ENCODE measurements at regions not wholly inside any gene's neighbourhood (a gene's known extent, or its start where the extent isn't known, plus 50 kb on each side); places are given as distances from the start of the nearest gene placed in this dataset.
"Not testable (repeated sequence)": the region's sequence is repeated elsewhere in the genome, so short reads cannot be mapped to it uniquely, and the experiment has no call there.

- Histone ChIP-seq H3K36me3 (ENCODE audit: insufficient read depth, low read length) (no peaks in the 10 kb centered on the region), H4K20me1 (ENCODE audit: insufficient read depth, low read length) (no peaks in the 10 kb centered on the region), H3K27ac (ENCODE audit: low read depth, low read length, poor library complexity, severe bottlenecking) (no peak overlapping the region), H2AFZ (ENCODE audit: low read length) (no peak overlapping the region), H3K27me3 (ENCODE audit: insufficient read depth, low read length) (no peaks in the 10 kb centered on the region), H3K4me3 (ENCODE audit: low read depth, low read length, poor library complexity, severe bottlenecking) (no peak overlapping the region), H3K4me2 (ENCODE audit: low read length) (no peak overlapping the region), H3F3A (ENCODE audit: insufficient read depth, low read length) (no peaks in the 10 kb centered on the region), H3K9me2 (ENCODE audit: low read depth, low read length) (no peaks in the 10 kb centered on the region), H3K79me2 (ENCODE audit: insufficient read depth, low read length) (no peaks in the 10 kb centered on the region), H3K9ac (ENCODE audit: low read length) (no peak overlapping the region), H3K4me1 (ENCODE audit: insufficient read depth, low read length, severe bottlenecking) (no peaks in the 10 kb centered on the region), H3K9me3 (ENCODE audit: low read length) (no peaks in the 10 kb centered on the region)
- TF ChIP-seq CTCF (IDR thresholded peaks at IDR 0.05; ENCODE audit: low read length): no peak
- no peak for TF ChIP-seq EZH2 (IDR thresholded peaks at IDR 0.05; ENCODE audit: borderline replicate concordance, low read length)
These were observed 714.7 kb upstream of the MBL2 start for GRCh38 chr10:53487019-53487983.

- H4K20me1 ChIP-seq (ENCODE audit: insufficient read depth, low read length); H2AFZ ChIP-seq (ENCODE audit: low read length); H3K9me3 ChIP-seq (ENCODE audit: low read length); H3K4me1 ChIP-seq (ENCODE audit: insufficient read depth, low read length, severe bottlenecking); H3K4me2 ChIP-seq (ENCODE audit: low read length); H3F3A ChIP-seq (ENCODE audit: insufficient read depth, low read length); H3K79me2 ChIP-seq (ENCODE audit: insufficient read depth, low read length); H3K27ac ChIP-seq (ENCODE audit: low read depth, low read length, poor library complexity, severe bottlenecking); H3K9ac ChIP-seq (ENCODE audit: low read length); H3K4me3 ChIP-seq (ENCODE audit: low read depth, low read length, poor library complexity, severe bottlenecking); H3K36me3 ChIP-seq (ENCODE audit: insufficient read depth, low read length); H3K27me3 ChIP-seq (ENCODE audit: insufficient read depth, low read length); H3K9me2 ChIP-seq (ENCODE audit: low read depth, low read length): not testable (repeated sequence)
These were observed 712.8 kb upstream of the MBL2 start for GRCh38 chr10:53485422-53485821.

GRCh38 chr10:53479365-53479764 lies 706.8 kb upstream of the MBL2 start:
- no peaks in the 10 kb centered on the region for H3K9me2 ChIP-seq (ENCODE audit: low read depth, low read length)
- no peak overlapping the region for H3K27ac ChIP-seq (ENCODE audit: low read depth, low read length, poor library complexity, severe bottlenecking)
- H3K79me2 ChIP-seq (ENCODE audit: insufficient read depth, low read length): no peaks in the 10 kb centered on the region
- H2AFZ ChIP-seq (ENCODE audit: low read length): no peak overlapping the region
- no peaks in the 10 kb centered on the region for H4K20me1 ChIP-seq (ENCODE audit: insufficient read depth, low read length)
- H3K27me3 ChIP-seq (ENCODE audit: insufficient read depth, low read length): no peaks in the 10 kb centered on the region
- no peaks in the 10 kb centered on the region for H3K9me3 ChIP-seq (ENCODE audit: low read length)
- H3K4me3 ChIP-seq (ENCODE audit: low read depth, low read length, poor library complexity, severe bottlenecking): no peak overlapping the region
- TF ChIP-seq EZH2 (IDR thresholded peaks at IDR 0.05; ENCODE audit: borderline replicate concordance, low read length): no peak
- TF ChIP-seq CTCF (IDR thresholded peaks at IDR 0.05; ENCODE audit: low read length): no peak
- no peaks in the 10 kb centered on the region for H3K4me1 ChIP-seq (ENCODE audit: insufficient read depth, low read length, severe bottlenecking)
- H3F3A ChIP-seq (ENCODE audit: insufficient read depth, low read length): no peaks in the 10 kb centered on the region
- H3K36me3 ChIP-seq (ENCODE audit: insufficient read depth, low read length): no peaks in the 10 kb centered on the region
- H3K4me2 ChIP-seq (ENCODE audit: low read length): no peak overlapping the region
- no peak overlapping the region for H3K9ac ChIP-seq (ENCODE audit: low read length)

- Histone ChIP-seq H3F3A (ENCODE audit: insufficient read depth, low read length) (no peaks in the 10 kb centered on the region), H3K27ac (ENCODE audit: low read depth, low read length, poor library complexity, severe bottlenecking) (no peak overlapping the region), H3K9me2 (ENCODE audit: low read depth, low read length) (no peaks in the 10 kb centered on the region), H3K4me1 (ENCODE audit: insufficient read depth, low read length, severe bottlenecking) (no peaks in the 10 kb centered on the region), H3K79me2 (ENCODE audit: insufficient read depth, low read length) (no peaks in the 10 kb centered on the region), H2AFZ (ENCODE audit: low read length) (no peak overlapping the region), H3K36me3 (ENCODE audit: insufficient read depth, low read length) (no peaks in the 10 kb centered on the region), H4K20me1 (ENCODE audit: insufficient read depth, low read length) (no peaks in the 10 kb centered on the region), H3K9me3 (ENCODE audit: low read length) (no peaks in the 10 kb centered on the region), H3K4me3 (ENCODE audit: low read depth, low read length, poor library complexity, severe bottlenecking) (no peak overlapping the region), H3K27me3 (ENCODE audit: insufficient read depth, low read length) (no peaks in the 10 kb centered on the region), H3K9ac (ENCODE audit: low read length) (no peak overlapping the region), H3K4me2 (ENCODE audit: low read length) (no peak overlapping the region)
- TF ChIP-seq CTCF (IDR thresholded peaks at IDR 0.05; ENCODE audit: low read length) (no peak), EZH2 (IDR thresholded peaks at IDR 0.05; ENCODE audit: borderline replicate concordance, low read length) (no peak)
These were observed 704.7 kb upstream of the MBL2 start for GRCh38 chr10:53477313-53477675.

Data from OCI-LY1 (cell line).